RWPE2 (cell line): ENCODE measurements at regions not wholly inside any gene's neighbourhood (a gene's known extent, or its start where the extent isn't known, plus 50 kb on each side); places are given as distances from the start of the nearest gene placed in this dataset.

Experiments
- ATAC-seq: fragments of 200-7000 bp; cut with Tn5 transposase; 3 replicates; pipeline ENCODE4 v1.9.1; 2021; ENCODE audit warnings: low read depth
- DNase-seq: peaks from one replicate; pipeline ENCODE4 v3.0.0-alpha.2; 2020; ENCODE audit warnings: low spot score
- H3K27ac ChIP-seq: fragments of 450-650 bp; 2 replicates; pipeline ENCODE4 v1.5.1; 2017; ENCODE audit warnings: mild to moderate bottlenecking; ENCODE audit not compliant: poor library complexity, severe bottlenecking
- H3K27me3 ChIP-seq: fragments of 250-450 bp; sonication (Bioruptor Pico); 2 replicates; pipeline ENCODE4 v1.5.1; 2021; ENCODE audit warnings: mild to moderate bottlenecking, moderate library complexity; ENCODE audit not compliant: insufficient read depth, poor library complexity, severe bottlenecking
- H3K36me3 ChIP-seq: fragments of 250-450 bp; sonication (Bioruptor Pico); 2 replicates; pipeline ENCODE4 v1.5.1; 2020; ENCODE audit warnings: low read depth, mild to moderate bottlenecking, moderate library complexity
- H3K4me1 ChIP-seq: fragments of 250-450 bp; sonication (Bioruptor Pico); 2 replicates; pipeline ENCODE4 v1.5.1; 2021; ENCODE audit warnings: mild to moderate bottlenecking, moderate library complexity; ENCODE audit not compliant: insufficient read depth, poor library complexity, severe bottlenecking
- H3K4me3 ChIP-seq: fragments of 250-450 bp; sonication (Bioruptor Pico); 2 replicates; pipeline ENCODE4 v1.5.1; 2021; ENCODE audit warnings: mild to moderate bottlenecking, moderate library complexity; ENCODE audit not compliant: severe bottlenecking
- H3K9me3 ChIP-seq: fragments of 250-450 bp; sonication (Bioruptor Pico); 2 replicates; pipeline ENCODE4 v1.5.1; 2021; ENCODE audit warnings: mild to moderate bottlenecking, moderate library complexity; ENCODE audit not compliant: severe bottlenecking
- CTCF ChIP-seq: fragments of 450-650 bp; IDR thresholded peaks from one replicate; pipeline ENCODE4 v1.5.1; 2017; ENCODE audit warnings: mild to moderate bottlenecking, moderate library complexity; ENCODE audit not compliant: poor library complexity, severe bottlenecking

DNA sequence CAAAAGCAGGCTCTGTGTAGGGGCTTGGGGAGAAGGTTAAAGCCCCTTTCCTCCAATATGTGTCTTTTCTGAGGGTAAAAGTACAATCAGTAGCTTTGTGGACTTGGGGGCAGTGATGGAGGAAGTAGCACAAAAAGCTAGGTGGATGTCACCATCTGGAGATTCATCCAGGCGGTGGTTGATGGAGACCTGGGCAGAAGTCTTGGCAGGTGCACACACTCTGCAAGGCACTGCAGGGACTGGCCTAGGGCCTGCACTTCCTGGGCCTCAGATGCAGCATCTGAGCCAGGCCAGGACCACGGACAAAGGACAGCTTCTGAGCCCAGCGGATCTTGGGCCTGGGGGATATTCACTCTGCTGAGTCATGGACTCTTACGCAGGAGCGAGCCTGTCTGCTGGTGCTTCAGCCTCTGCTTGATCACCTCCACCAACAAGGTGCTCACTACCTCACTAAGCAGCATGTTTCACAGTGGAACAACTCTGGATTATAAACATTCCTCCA lies 391.1 kb downstream of the TNS1 start:
- DNase-seq (no peak), ATAC-seq (no peak)
- Histone ChIP-seq H3K27ac (no peak overlapping the region), H3K9me3 (no peaks in the 10 kb centered on the region), H3K36me3 (no peaks in the 10 kb centered on the region), H3K4me1 (no peaks in the 10 kb centered on the region), H3K4me3 (no peak overlapping the region), H3K27me3 (no peaks in the 10 kb centered on the region)
- no peak for TF ChIP-seq CTCF

- H3K4me3 ChIP-seq, result no peak overlapping the region
- H3K36me3 ChIP-seq, result no peaks in the 10 kb centered on the region
- ATAC-seq, result no peak
- no peak for TF ChIP-seq CTCF
- no peak for DNase-seq
- no peaks in the 10 kb centered on the region for H3K9me3 ChIP-seq
- no peaks in the 10 kb centered on the region for H3K27me3 ChIP-seq
- H3K27ac ChIP-seq, result no peak overlapping the region
- H3K4me1 ChIP-seq, result no peaks in the 10 kb centered on the region
These were observed 391.7 kb downstream of the TNS1 start for GRCh38 chr2:217611056-217611455.

DNA sequence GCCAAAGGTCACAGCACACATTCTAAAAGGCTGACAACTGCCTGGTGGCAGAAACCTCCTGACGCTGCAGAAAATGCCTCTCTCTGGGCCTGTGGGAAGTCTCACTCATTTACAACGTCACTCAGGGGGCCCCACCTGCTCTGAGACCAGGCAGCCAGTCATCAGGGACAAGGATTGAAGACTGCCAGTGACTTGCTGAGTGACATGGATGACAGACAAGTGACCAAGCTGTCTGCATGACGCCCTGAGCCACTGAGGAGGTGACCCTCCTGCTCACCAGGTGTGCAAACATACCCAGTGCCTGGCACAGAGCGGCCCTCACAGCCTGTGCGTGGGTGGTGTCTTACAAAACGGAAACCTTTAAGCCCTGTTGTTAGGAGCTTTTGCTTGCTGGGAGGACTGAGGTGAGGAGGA lies 392.4 kb downstream of the TNS1 start:
- ATAC-seq (peak; percentile 19; the same call in 1 of the 3 replicates), DNase-seq (no peak)
- no peak overlapping the region for H3K27ac ChIP-seq

GRCh38 chr2:217609952-217610351 lies 392.8 kb downstream of the TNS1 start:
- Histone ChIP-seq H3K9me3 (no peaks in the 10 kb centered on the region), H3K4me1 (no peaks in the 10 kb centered on the region), H3K4me3 (no peak overlapping the region), H3K27me3 (no peaks in the 10 kb centered on the region), H3K36me3 (no peaks in the 10 kb centered on the region), H3K27ac (no peak overlapping the region)
- DNase-seq (no peak), ATAC-seq (no peak)
- TF ChIP-seq CTCF, result no peak

More for the DNA sequence above, 392.4 kb downstream of the TNS1 start:
- no peak overlapping the region for H3K4me3 ChIP-seq
- no peaks in the 10 kb centered on the region for H3K36me3 ChIP-seq
- no peak for TF ChIP-seq CTCF
- no peaks in the 10 kb centered on the region for H3K4me1 ChIP-seq
- H3K9me3 ChIP-seq, result no peaks in the 10 kb centered on the region
- no peaks in the 10 kb centered on the region for H3K27me3 ChIP-seq

- Histone ChIP-seq H3K36me3 (no peaks in the 10 kb centered on the region), H3K27me3 (no peaks in the 10 kb centered on the region), H3K4me3 (no peak overlapping the region), H3K27ac (no peak overlapping the region), H3K4me1 (no peaks in the 10 kb centered on the region), H3K9me3 (no peaks in the 10 kb centered on the region)
- ATAC-seq (no peak), DNase-seq (no peak)
- TF ChIP-seq CTCF, result no peak
These were observed 396.5 kb downstream of the TNS1 start for GRCh38 chr2:217606296-217606695.
